HPDE6-E6E7 (cell line): ENCODE measurements at regions not wholly inside any gene's neighbourhood (a gene's known extent, or its start where the extent isn't known, plus 50 kb on each side); places are given as distances from the start of the nearest gene placed in this dataset.

Experiments used
- DNase-seq: peaks from one replicate; pipeline ENCODE4 v3.0.0; 2011; ENCODE audit warnings: missing footprints; ENCODE audit errors: extremely low spot score

- no peak for DNase-seq
Observed at GRCh38 chr6:19035461-19036195, 648.5 kb downstream of the RNF144B start.

GRCh38 chr6:19036196-19036555 lies 649.0 kb downstream of the RNF144B start:
- DNase-seq: no peak

GRCh38 chr6:19037607-19038006 lies 650.5 kb downstream of the RNF144B start:
- no peak for DNase-seq

- no peak for DNase-seq
Observed at GRCh38 chr6:19039287-19039686, 652.1 kb downstream of the RNF144B start.

- no peak for DNase-seq
Observed at GRCh38 chr6:19041906-19042305, 654.8 kb downstream of the RNF144B start.

GRCh38 chr6:19042420-19042819 lies 655.3 kb downstream of the RNF144B start:
- no peak for DNase-seq

GRCh38 chr6:19050765-19051164 lies 663.6 kb downstream of the RNF144B start:
- no peak for DNase-seq

GRCh38 chr6:19052219-19052618 lies 665.1 kb downstream of the RNF144B start:
- no peak for DNase-seq

GRCh38 chr6:19059102-19059501 lies 672.0 kb downstream of the RNF144B start:
- no peak for DNase-seq

GRCh38 chr6:19067165-19067564 lies 680.0 kb downstream of the RNF144B start:
- no peak for DNase-seq

- DNase-seq: no peak
Observed at GRCh38 chr6:19070520-19070919, 683.4 kb downstream of the RNF144B start.

GRCh38 chr6:19083801-19084200 lies 696.7 kb downstream of the RNF144B start:
- no peak for DNase-seq

GRCh38 chr6:19086480-19086879 lies 699.3 kb downstream of the RNF144B start:
- DNase-seq: no peak

- no peak for DNase-seq
Observed at GRCh38 chr6:19087296-19087695, 700.1 kb downstream of the RNF144B start.

GRCh38 chr6:19087897-19088296 lies 700.7 kb downstream of the RNF144B start:
- DNase-seq: no peak

- DNase-seq: no peak
Observed at GRCh38 chr6:19100752-19101151, 713.6 kb downstream of the RNF144B start.

- DNase-seq: no peak
Observed at GRCh38 chr6:19102936-19103335, 715.8 kb downstream of the RNF144B start.

- no peak for DNase-seq
Observed at GRCh38 chr6:19107468-19107867, 720.3 kb downstream of the RNF144B start.

GRCh38 chr6:19121521-19121920 lies 715.6 kb upstream of the ID4 start:
- no peak for DNase-seq

- no peak for DNase-seq
Observed at GRCh38 chr6:19127081-19127480, 710.1 kb upstream of the ID4 start.

- DNase-seq: no peak
Observed at GRCh38 chr6:19128701-19129100, 708.5 kb upstream of the ID4 start.

GRCh38 chr6:19135706-19136105 lies 701.5 kb upstream of the ID4 start:
- DNase-seq: no peak

- no peak for DNase-seq
Observed at GRCh38 chr6:19137505-19137904, 699.7 kb upstream of the ID4 start.

- DNase-seq: no peak
Observed at GRCh38 chr6:19142275-19142674, 694.9 kb upstream of the ID4 start.
